RWPE1 (cell line): ENCODE measurements at regions not wholly inside any gene's neighbourhood (a gene's known extent, or its start where the extent isn't known, plus 50 kb on each side); places are given as distances from the start of the nearest gene placed in this dataset.

Experiments
- CTCF ChIA-PET: fragments of 350-600 bp; sonication (Branson Sonifier 250); formaldehyde crosslinking; extraction: SDS; loops from one replicate; lab custom pipeline; 2021; lab: Yijun Ruan, JAX
- POLR2A ChIA-PET: fragments of 400-600 bp; formaldehyde crosslinking; extraction: SDS; loops from one replicate; lab custom pipeline; 2020; ENCODE audit warnings: antibody characterized with exemption; ENCODE audit not compliant: low non-redundant PET; lab: Yijun Ruan, JAX
- DNase-seq: peaks from one replicate; pipeline ENCODE4 v3.0.0; 2012; ENCODE audit warnings: low spot score
- H3K27ac ChIP-seq: fragments of 450-650 bp; 2 replicates; pipeline ENCODE4 v1.5.1; 2017
- CTCF ChIP-seq: fragments of 450-650 bp; conservative IDR thresholded peaks from 2 replicates; pipeline ENCODE4 v1.5.1; 2017; ENCODE audit warnings: low read depth, mild to moderate bottlenecking

- CTCF ChIA-PET, result no interaction called here
- TF ChIP-seq CTCF, result no peak
- POLR2A ChIA-PET, result no interaction called here
- no peak overlapping the region for H3K27ac ChIP-seq
- no peak for DNase-seq
Measured at GRCh38 chr10:78410046-78410965, 376.6 kb downstream of the RPS24 start.

- ChIA-PET POLR2A (no interaction called here), CTCF (interaction anchor here (0.7 kb wide), 1 partner anchor 64 kb away, joined by 3 read pairs; no protein-coding TSS in a partner anchor)
- H3K27ac ChIP-seq, result no peak overlapping the region
- DNase-seq, result no peak
- TF ChIP-seq CTCF, result no peak
Measured at GRCh38 chr10:78411716-78412115, 378.1 kb downstream of the RPS24 start.

- no peak for DNase-seq
- ChIA-PET CTCF (no interaction called here), POLR2A (no interaction called here)
- no peak overlapping the region for H3K27ac ChIP-seq
- no peak for TF ChIP-seq CTCF
Measured at GRCh38 chr10:78412605-78413004, 378.9 kb downstream of the RPS24 start.

- CTCF ChIA-PET, result no interaction called here
- DNase-seq, result no peak
- TF ChIP-seq CTCF, result no peak
- no peak overlapping the region for H3K27ac ChIP-seq
- POLR2A ChIA-PET, result no interaction called here
Measured at GRCh38 chr10:78413076-78414055, 379.7 kb downstream of the RPS24 start.

GRCh38 chr10:78414380-78414779, 380.7 kb downstream of the RPS24 start:
- no peak for DNase-seq
- ChIA-PET POLR2A (no interaction called here), CTCF (interaction anchor here (0.6 kb wide), 1 partner anchor 38 kb away, joined by 3 read pairs; no protein-coding TSS in a partner anchor)
- no peak for TF ChIP-seq CTCF
- H3K27ac ChIP-seq, result no peak overlapping the region

- no peak for DNase-seq
- POLR2A ChIA-PET, result no interaction called here
- TF ChIP-seq CTCF, result no peak
- H3K27ac ChIP-seq, result no peak overlapping the region
- CTCF ChIA-PET, result no interaction called here
Measured at GRCh38 chr10:78415111-78415510, 381.4 kb downstream of the RPS24 start.
